ENCODE measurements at regions not wholly inside any gene's neighbourhood (a gene's known extent, or its start where the extent isn't known, plus 50 kb on each side); places are given as distances from the start of the nearest gene placed in this dataset.
"Not testable (repeated sequence)": the region's sequence is repeated elsewhere in the genome, so short reads cannot be mapped to it uniquely, and the experiment has no call there.

DNA sequence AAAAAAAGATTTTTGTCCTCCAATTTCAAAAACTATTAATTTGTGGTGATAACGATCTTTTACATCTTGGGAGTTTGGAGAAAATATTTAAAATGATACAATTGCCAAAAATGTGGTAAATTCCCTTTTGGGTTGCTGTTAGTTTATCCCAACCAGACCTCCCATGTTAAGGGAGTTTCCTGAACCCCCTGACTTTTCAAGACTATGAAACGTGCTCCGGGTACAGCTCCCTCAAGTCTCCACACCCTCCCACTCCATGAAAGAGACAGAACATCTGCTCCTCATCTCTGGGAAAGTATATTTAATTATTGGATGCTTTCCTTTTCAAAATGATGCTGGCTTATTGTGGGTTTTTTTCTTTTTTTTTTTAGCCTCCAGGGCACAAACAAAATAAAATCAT is 534.6 kb upstream of the NRP1 start:
- DNase-seq (ENCODE audit: low read depth) = no peak
- TF ChIP-seq, protein P1, sequence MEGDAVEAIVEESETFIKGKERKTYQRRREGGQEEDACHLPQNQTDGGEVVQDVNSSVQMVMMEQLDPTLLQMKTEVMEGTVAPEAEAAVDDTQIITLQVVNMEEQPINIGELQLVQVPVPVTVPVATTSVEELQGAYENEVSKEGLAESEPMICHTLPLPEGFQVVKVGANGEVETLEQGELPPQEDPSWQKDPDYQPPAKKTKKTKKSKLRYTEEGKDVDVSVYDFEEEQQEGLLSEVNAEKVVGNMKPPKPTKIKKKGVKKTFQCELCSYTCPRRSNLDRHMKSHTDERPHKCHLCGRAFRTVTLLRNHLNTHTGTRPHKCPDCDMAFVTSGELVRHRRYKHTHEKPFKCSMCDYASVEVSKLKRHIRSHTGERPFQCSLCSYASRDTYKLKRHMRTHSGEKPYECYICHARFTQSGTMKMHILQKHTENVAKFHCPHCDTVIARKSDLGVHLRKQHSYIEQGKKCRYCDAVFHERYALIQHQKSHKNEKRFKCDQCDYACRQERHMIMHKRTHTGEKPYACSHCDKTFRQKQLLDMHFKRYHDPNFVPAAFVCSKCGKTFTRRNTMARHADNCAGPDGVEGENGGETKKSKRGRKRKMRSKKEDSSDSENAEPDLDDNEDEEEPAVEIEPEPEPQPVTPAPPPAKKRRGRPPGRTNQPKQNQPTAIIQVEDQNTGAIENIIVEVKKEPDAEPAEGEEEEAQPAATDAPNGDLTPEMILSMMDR (conservative IDR thresholded peaks at IDR 0.05; ENCODE audit: low read depth, low read length) = no peak
- H3K4me3 ChIP-seq (ENCODE audit: low read depth, low read length) = no peak overlapping the region

DNA sequence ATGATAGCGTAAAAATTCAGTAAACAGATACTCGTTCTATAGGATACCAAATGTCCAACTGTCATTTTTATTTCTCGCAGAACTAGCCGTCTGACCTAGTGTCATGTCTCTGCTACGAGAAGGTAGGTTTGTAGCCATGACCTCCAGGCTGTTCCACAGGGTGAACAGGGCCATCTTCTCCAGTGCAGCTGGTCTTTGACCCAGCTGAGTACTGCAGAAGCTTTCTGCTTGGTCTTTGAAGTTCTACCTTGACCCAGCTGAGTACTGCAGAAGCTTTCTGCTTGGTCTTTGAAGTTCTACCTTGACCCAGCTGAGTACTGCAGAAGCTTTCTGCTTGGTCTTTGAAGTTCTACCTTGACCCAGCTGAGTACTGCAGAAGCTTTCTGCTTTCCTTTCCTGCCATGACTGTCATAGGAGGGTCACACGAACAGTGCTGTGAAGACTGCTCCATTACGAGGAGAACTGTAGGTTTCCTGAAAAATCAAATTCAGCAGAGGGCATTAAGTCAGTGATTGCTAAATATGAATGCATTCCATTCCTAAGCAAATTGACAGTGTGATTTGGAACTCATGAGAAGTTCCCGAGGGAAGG is 532.8 kb upstream of the NRP1 start:
- not testable (repeated sequence) for H3K4me3 ChIP-seq (ENCODE audit: low read depth, low read length); DNase-seq (ENCODE audit: low read depth)

DNA sequence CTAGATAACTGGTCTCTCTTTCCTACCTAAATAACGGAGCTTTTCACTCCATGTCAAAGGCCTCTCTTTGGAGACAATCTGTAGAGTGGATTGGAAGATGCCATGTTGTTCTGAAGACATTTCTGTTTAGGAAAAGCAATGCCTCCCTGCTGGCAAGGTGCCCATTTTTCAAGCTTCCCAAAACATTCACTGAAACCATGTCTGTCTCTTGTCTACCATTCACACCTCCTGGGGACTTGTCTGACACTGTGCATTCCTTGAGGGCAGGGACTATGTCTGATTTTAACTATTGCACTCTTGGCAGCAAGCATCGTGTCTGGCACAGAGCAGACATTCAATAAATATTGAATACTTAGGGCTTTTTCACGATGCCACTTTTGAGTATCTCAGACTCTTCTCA is 528.9 kb upstream of the NRP1 start:
- TF ChIP-seq, protein P1 (conservative IDR thresholded peaks at IDR 0.05; ENCODE audit: low read depth, low read length) = no peak

DNA sequence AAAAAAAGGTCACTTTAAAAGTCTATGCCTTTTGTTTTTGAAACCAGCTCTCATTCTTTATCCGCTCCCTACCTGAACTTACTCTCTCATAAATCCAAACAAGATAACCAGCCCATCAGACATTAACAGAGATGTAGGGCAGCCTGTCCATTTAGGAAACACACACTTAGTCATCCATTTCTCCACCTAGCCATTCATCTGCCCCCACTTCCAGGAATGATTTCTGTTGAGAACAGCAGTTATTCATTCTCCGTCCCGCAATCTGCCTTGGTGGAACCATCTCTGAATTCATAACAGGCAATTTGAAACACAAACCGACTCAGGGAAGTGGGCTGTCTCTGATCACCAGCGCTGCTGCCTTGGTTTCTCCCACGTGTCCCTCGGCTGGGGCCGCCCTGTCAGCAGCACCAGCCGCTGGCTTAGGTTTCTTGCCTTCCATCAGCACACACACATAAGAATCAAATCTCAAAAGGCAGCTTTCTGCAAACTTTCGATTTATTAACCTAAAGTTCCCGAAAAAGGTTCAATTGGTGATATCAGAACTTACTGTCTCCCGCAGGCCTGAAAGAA is 528.2 kb upstream of the NRP1 start:
- DNase-seq (ENCODE audit: low read depth) = no peak
- TF ChIP-seq, protein P1 (conservative IDR thresholded peaks at IDR 0.05; ENCODE audit: low read depth, low read length) = no peak
- no peak overlapping the region for H3K4me3 ChIP-seq (ENCODE audit: low read depth, low read length)

More for the DNA sequence above, 528.9 kb upstream of the NRP1 start:
- no peak overlapping the region for H3K4me3 ChIP-seq (ENCODE audit: low read depth, low read length)
- DNase-seq (ENCODE audit: low read depth) = no peak

DNA sequence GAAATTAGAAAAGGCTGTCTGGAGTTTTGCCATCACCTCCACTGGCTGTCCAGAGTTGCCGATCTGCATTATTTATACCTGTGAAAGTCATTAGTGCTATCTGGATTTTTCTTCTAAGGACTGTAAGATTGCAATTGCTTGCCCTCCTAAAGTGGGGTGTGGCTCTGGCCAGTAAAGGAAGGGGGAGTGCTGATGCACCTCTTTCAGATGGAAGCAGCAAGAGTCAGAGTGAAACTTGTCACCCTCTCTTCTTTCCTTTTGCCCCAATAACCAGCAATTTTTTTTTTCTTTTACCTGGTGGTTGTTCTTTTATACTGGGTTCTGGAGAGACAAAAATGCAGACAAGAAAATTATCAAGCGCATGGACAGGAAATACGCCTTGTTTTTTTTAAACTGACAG is 527.4 kb upstream of the NRP1 start:
- no peak for DNase-seq (ENCODE audit: low read depth)
- TF ChIP-seq, protein P1 (conservative IDR thresholded peaks at IDR 0.05; ENCODE audit: low read depth, low read length) = no peak
- no peak overlapping the region for H3K4me3 ChIP-seq (ENCODE audit: low read depth, low read length)

DNA sequence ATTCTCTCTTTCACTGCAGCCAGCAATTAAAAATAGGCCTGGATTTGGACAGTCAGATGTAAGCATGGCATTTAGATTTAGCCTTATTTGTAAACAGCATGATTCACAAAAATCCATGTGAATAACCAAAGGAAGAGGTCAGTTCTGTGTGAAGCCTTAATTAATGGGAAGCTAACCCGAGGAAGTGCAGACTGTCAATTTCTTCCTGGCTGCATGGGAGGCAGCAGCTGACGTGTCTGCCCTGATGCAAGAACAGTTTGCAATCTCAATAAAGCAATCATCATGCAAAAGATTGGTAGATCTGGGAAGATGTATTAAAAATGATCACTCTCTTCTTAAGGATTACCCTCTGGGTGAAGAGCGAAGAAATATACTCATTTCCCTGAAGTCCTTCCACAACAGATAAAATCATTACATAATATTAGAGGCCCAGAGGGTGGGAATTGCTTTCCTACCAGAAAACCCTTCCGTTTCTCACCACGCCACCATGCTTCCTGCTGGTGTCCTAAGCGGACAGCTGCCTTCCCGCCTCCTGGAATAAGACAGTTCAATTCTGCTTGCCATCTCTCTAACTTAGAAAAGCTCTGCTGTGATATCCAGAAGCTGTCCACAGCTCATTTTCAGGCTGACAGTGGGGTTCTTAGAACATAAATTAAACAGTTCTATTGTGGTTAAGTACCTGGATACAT is 526.7 kb upstream of the NRP1 start:
- TF ChIP-seq, protein P1 (conservative IDR thresholded peaks at IDR 0.05; ENCODE audit: low read depth, low read length) = no peak
- H3K4me3 ChIP-seq (ENCODE audit: low read depth, low read length) = no peak overlapping the region
- no peak for DNase-seq (ENCODE audit: low read depth)

DNA sequence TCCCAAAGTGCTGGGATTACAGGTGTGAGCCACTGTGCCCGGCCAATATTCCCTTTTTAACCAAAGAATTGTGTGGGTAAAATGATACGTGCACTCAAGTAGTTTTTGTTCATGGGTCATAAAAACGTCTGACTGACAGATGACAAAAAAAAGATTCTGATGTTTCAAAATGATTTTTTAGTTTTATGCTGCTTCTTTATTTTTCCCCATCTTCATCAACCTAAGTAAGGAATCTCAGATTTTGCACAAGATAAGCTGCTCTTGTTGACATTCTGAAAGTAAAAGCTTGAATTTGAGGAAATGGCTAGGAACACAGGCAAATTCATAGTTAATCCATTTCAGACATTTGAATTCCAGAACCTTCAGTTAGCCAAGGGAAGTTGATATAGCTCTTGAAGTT is 526.1 kb upstream of the NRP1 start:
- DNase-seq (ENCODE audit: low read depth) = no peak
- H3K4me3 ChIP-seq (ENCODE audit: low read depth, low read length) = no peak overlapping the region
- TF ChIP-seq, protein P1 (conservative IDR thresholded peaks at IDR 0.05; ENCODE audit: low read depth, low read length) = no peak
